Fibroblast of skin of right biceps (primary cell): ENCODE measurements at regions not wholly inside any gene's neighbourhood (a gene's known extent, or its start where the extent isn't known, plus 50 kb on each side); places are given as distances from the start of the nearest gene placed in this dataset.
"Not testable (repeated sequence)": the region's sequence is repeated elsewhere in the genome, so short reads cannot be mapped to it uniquely, and the experiment has no call there.

Experiments
- DNase-seq: peaks from one replicate; pipeline ENCODE4 v3.0.0-alpha.2; 2013

GRCh38 chr10:123381224-123381623 lies 227.0 kb downstream of the BUB3 start:
- DNase-seq = no peak

GRCh38 chr10:123382491-123382890 lies 228.3 kb downstream of the BUB3 start:
- no peak for DNase-seq

GRCh38 chr10:123385508-123386080 lies 231.4 kb downstream of the BUB3 start:
- DNase-seq = no peak

GRCh38 chr10:123389520-123389919 lies 235.3 kb downstream of the BUB3 start:
- DNase-seq = no peak

- no peak for DNase-seq
Measured at GRCh38 chr10:123390332-123390731, 236.1 kb downstream of the BUB3 start.

- no peak for DNase-seq
Measured at GRCh38 chr10:123390874-123391273, 236.7 kb downstream of the BUB3 start.

- no peak for DNase-seq
Measured at GRCh38 chr10:123391275-123392028, 237.2 kb downstream of the BUB3 start.

GRCh38 chr10:123392182-123392963 lies 238.2 kb downstream of the BUB3 start:
- DNase-seq = no peak

GRCh38 chr10:123393170-123393569 lies 239.0 kb downstream of the BUB3 start:
- DNase-seq = no peak

- no peak for DNase-seq
Measured at GRCh38 chr10:123394382-123394781, 240.2 kb downstream of the BUB3 start.

GRCh38 chr10:123395234-123395633 lies 241.0 kb downstream of the BUB3 start:
- DNase-seq = not testable (repeated sequence)

GRCh38 chr10:123395906-123396305 lies 241.7 kb downstream of the BUB3 start:
- no peak for DNase-seq

GRCh38 chr10:123398180-123398591 lies 244.0 kb downstream of the BUB3 start:
- no peak for DNase-seq

GRCh38 chr10:123398756-123399155 lies 244.6 kb downstream of the BUB3 start:
- DNase-seq = no peak

- no peak for DNase-seq
Measured at GRCh38 chr10:123399276-123399839, 245.2 kb downstream of the BUB3 start.

GRCh38 chr10:123402021-123402420 lies 247.8 kb downstream of the BUB3 start:
- no peak for DNase-seq

- DNase-seq = no peak
Measured at GRCh38 chr10:123402656-123403055, 248.5 kb downstream of the BUB3 start.

- DNase-seq = no peak
Measured at GRCh38 chr10:123404357-123404756, 250.2 kb downstream of the BUB3 start.

- peak; percentile 10 for DNase-seq
Measured at GRCh38 chr10:123408660-123409059, 254.5 kb downstream of the BUB3 start.

- no peak for DNase-seq
Measured at GRCh38 chr10:123409426-123409825, 255.2 kb downstream of the BUB3 start.

GRCh38 chr10:123409884-123410283 lies 255.7 kb downstream of the BUB3 start:
- DNase-seq = no peak

GRCh38 chr10:123413353-123413752 lies 252.8 kb upstream of the GPR26 start:
- DNase-seq = no peak

- no peak for DNase-seq
Measured at GRCh38 chr10:123415523-123415922, 250.6 kb upstream of the GPR26 start.

- peak; percentile 1 for DNase-seq
Measured at GRCh38 chr10:123417414-123417813, 248.7 kb upstream of the GPR26 start.
